NCI-H1930 (cell line): ENCODE measurements at regions not wholly inside any gene's neighbourhood (a gene's known extent, or its start where the extent isn't known, plus 50 kb on each side); places are given as distances from the start of the nearest gene placed in this dataset.
"Not testable (repeated sequence)": the region's sequence is repeated elsewhere in the genome, so short reads cannot be mapped to it uniquely, and the experiment has no call there.

ENCODE experiments used
- DNase-seq, 2 experiments: peaks; one replicate each; lab custom pipeline; 2025; lab: John Stamatoyannopoulos, UW

GRCh38 chr20:29533566-29534177, 1723.8 kb upstream of the DEFB115 start:
- peak; percentile 5 to 15 for DNase-seq

GRCh38 chr20:29566901-29567635, 1690.4 kb upstream of the DEFB115 start:
- DNase-seq: not testable (repeated sequence)

GRCh38 chr20:29567671-29568070, 1689.8 kb upstream of the DEFB115 start:
- DNase-seq: not testable (repeated sequence)

GRCh38 chr20:29570126-29570525, 1687.3 kb upstream of the DEFB115 start:
- not testable (repeated sequence) for DNase-seq

- not testable (repeated sequence) for DNase-seq
Observed at GRCh38 chr20:29589530-29589929, 1667.9 kb upstream of the DEFB115 start.

- not testable (repeated sequence) for DNase-seq
Observed at GRCh38 chr20:29604163-29604562, 1653.3 kb upstream of the DEFB115 start.

- DNase-seq: not testable (repeated sequence)
Observed at GRCh38 chr20:29606171-29606570, 1651.3 kb upstream of the DEFB115 start.

- DNase-seq: not testable (repeated sequence)
Observed at GRCh38 chr20:29629395-29629794, 1628.1 kb upstream of the DEFB115 start.
